ENCODE measurements at regions not wholly inside any gene's neighbourhood (a gene's known extent, or its start where the extent isn't known, plus 50 kb on each side); places are given as distances from the start of the nearest gene placed in this dataset.
A peak's percentile ranks its signal among the peaks of the same experiment; 100 is the strongest.
"Not testable (repeated sequence)": the region's sequence is repeated elsewhere in the genome, so short reads cannot be mapped to it uniquely, and the experiment has no call there.

DNA sequence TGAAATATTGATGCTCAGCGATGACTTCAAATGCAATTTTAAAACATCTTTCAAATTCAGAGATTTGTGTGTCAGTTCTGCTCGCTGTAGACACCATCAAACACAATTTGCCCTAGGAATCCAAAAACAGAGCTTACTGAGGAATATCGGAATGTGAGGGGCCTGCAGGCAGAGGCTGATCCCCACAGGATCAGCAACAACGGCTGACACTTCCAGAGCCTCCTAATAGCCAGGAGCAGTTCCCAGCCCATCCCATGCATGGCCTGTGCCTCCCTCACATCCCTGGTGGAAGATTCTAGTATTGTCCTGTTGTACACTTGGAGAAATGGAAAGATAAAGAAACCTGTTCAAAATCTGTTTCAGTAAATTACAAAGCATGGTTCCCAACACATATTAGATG, 129.7 kb upstream of the VWC2 start:
- DNase-seq (ENCODE audit: low spot score in 2 of 2) (no peak), FAIRE-seq (no peak)

- no peak for FAIRE-seq
- no peak for DNase-seq (ENCODE audit: low spot score in 2 of 2)
These were observed 128.9 kb upstream of the VWC2 start for GRCh38 chr7:49644396-49645166.

- DNase-seq (ENCODE audit: low spot score in 2 of 2) = no peak
- no peak for FAIRE-seq
These were observed 128.1 kb upstream of the VWC2 start for GRCh38 chr7:49645296-49645695.

- no peak for DNase-seq (ENCODE audit: low spot score in 2 of 2)
- no peak for FAIRE-seq
These were observed 113.2 kb upstream of the VWC2 start for GRCh38 chr7:49660170-49660783.

DNA sequence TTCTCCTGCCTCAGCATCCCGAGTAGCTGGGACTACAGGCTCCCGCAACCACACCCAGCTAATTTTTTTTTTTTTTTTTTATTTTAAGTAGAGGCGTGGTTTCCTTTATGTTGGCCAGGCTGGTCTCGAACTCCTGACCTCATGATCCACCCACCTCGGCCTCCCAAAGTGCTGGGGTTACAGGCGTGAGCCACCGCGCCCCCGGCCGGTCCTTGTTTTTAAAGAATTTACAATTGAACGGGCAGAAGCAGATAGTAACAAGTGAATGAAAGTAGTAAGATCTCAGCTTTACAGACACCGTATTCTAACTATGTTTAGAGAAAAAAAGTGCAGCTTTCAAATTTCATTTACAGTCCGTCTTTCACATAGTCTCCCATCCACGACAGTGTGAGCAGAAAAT, 112.5 kb upstream of the VWC2 start:
- no peak for FAIRE-seq
- DNase-seq (ENCODE audit: low spot score in 2 of 2) = no peak

DNA sequence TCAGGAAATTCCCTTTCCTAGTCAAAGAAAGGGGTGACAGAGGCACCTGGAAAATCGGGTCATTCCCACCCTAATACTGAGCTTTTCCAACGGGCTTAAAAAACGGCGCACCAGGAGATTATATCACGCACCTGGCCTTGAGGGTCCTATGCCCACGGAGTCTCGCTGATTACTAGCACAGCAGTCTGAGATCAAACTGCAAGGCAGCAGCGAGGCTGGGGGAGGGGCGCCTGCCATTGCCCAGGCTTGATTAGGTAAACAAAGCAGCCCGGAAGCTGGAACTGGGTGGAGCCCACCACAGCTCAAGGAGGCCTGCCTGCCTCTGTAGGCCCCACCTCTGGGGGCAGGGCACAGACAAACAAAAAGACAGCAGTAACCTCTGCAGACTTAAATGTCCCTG, 107.5 kb upstream of the VWC2 start:
- DNase-seq (ENCODE audit: low spot score in 2 of 2); FAIRE-seq: not testable (repeated sequence)

- FAIRE-seq = no peak
These were observed 106.7 kb upstream of the VWC2 start for GRCh38 chr7:49666764-49667163.

GRCh38 chr7:49669285-49669684, 104.2 kb upstream of the VWC2 start:
- FAIRE-seq (no peak), DNase-seq (ENCODE audit: low spot score in 2 of 2) (peak in 1 of 2 donors; percentile 12)

More at GRCh38 chr7:49666764-49667163, 106.7 kb upstream of the VWC2 start:
- no peak for DNase-seq (ENCODE audit: low spot score in 2 of 2)

GRCh38 chr7:49669692-49670260, 103.7 kb upstream of the VWC2 start:
- FAIRE-seq (no peak), DNase-seq (ENCODE audit: low spot score in 2 of 2) (peak in 1 of 2 donors; percentile 14)

GRCh38 chr7:49670991-49671390, 102.4 kb upstream of the VWC2 start:
- no peak for DNase-seq (ENCODE audit: low spot score in 2 of 2)
- no peak for FAIRE-seq

DNA sequence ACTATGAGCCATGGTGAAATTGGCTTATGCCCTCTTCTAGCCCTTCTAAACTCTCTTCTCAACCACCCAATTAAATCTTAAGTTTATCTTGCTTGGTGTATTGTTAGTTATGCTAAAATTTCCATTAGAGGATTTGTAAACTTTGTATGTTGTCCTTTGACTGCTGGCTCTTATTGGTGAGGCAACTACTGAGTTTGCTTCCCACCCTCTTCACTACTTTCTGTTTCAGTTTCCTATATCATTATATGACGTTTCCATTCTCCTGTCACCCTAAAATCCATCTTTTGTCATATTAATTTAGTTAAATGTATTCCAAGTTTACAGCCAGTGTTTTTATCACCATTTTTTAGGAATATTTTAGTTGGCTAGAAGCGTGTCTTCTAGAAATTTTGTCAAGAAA, 80.9 kb upstream of the VWC2 start:
- FAIRE-seq (no peak), DNase-seq (ENCODE audit: low spot score in 2 of 2) (no peak)

DNA sequence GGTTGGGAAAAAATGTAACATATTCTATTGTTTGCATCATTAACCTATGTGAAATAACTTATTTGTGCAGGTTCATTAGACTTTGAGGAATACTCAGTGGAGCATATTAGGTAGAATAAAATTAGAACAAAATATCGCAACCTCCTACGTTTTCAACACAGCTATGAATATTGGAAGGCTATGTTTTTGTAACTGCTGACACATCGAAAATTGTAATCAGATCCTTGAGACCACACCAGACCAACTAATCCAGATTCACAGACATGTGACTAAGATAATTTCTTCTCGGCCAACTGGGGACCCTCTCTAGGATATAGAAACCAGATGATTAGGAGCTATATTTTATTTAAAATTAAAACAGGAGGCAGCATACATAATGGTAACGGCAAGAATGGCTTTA, 77.5 kb upstream of the VWC2 start:
- FAIRE-seq = no peak

GRCh38 chr7:49700841-49701240, 72.6 kb upstream of the VWC2 start:
- FAIRE-seq (no peak), DNase-seq (ENCODE audit: low spot score in 2 of 2) (no peak)

More for the DNA sequence above, 77.5 kb upstream of the VWC2 start:
- DNase-seq (ENCODE audit: low spot score in 2 of 2) = no peak

DNA sequence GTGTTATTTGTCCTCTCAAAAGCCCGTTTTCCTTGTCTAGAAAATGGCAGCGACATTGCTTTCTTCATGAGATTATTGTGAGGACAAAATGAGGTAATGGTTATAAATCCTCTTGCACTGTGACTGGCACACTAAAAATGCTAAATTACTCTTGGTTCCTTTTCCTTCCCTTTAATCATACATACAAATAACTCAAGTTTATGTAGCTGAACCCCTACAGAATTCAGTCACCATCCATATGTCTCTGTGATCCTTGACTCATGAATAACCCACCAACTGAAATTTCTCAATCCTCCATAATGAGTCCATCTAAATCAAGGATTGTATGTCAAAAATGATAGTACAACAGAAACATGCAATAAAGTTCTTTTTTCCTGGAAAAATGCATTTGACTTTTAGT, 71.3 kb upstream of the VWC2 start:
- DNase-seq (ENCODE audit: low spot score in 2 of 2) (no peak), FAIRE-seq (no peak)

- DNase-seq (ENCODE audit: low spot score in 2 of 2) (no peak), FAIRE-seq (no peak)
These were observed 70.1 kb upstream of the VWC2 start for GRCh38 chr7:49703337-49703736.

GRCh38 chr7:49703881-49704280, 69.6 kb upstream of the VWC2 start:
- FAIRE-seq (no peak), DNase-seq (ENCODE audit: low spot score in 2 of 2) (no peak)

DNA sequence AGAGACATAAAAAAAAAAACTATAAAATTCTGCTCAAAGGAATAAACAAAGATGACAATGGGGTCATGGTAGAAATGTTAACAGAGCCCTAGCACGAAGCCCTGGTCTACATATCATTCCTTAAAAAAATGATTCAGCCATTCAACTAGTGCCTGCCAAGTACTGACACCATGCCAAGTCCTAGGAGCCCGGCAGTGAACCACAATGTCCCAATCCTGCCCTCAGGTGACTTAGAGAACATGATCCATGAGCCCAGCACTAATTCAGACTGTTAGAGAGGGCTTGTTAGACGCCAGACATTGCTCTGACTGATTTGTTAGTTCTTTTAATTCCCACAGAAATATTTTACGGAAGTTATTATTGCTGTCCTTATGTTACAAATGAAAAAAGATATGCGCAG, 67.3 kb upstream of the VWC2 start:
- FAIRE-seq (no peak), DNase-seq (ENCODE audit: low spot score in 2 of 2) (no peak)

DNA sequence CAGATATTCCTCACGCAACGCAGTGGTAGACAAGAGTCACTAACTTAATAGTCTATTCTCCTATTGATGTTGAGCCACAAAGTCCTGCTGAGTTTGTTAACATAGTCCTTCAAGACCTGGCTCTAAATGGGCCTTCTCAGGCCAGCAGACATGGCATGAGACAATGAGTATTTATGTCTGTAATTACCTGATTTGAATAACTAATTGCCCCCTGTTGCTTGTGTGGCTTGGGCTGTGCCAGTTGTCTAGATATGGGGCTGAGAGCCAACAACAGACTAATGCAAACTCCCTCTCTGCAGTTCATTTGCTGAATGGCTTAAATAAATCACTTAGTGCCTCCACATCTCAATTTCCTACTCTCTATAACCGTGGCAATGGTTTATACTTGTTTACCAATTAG, 65.5 kb upstream of the VWC2 start:
- DNase-seq (ENCODE audit: low spot score in 2 of 2) (no peak), FAIRE-seq (no peak)

DNA sequence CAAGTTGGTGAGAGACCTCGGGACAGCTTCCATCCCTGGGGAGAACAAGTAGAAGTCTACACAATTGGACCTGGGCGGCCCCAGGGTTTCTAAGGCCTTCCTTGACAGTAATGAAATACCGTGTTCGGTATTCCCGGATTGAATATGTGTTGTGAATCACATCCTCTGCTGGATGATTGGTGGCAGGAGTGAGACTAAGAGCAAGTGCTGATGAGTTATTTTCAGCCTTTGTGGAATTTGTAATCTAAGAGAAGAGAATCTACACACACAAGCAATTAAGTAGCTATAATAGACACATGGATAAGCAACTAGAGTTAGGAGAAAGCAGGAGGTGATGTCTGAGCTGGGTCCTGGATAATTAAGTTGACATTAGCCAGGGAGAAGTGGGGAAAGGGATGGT, 64.8 kb upstream of the VWC2 start:
- no peak for DNase-seq (ENCODE audit: low spot score in 2 of 2)
- no peak for FAIRE-seq

DNA sequence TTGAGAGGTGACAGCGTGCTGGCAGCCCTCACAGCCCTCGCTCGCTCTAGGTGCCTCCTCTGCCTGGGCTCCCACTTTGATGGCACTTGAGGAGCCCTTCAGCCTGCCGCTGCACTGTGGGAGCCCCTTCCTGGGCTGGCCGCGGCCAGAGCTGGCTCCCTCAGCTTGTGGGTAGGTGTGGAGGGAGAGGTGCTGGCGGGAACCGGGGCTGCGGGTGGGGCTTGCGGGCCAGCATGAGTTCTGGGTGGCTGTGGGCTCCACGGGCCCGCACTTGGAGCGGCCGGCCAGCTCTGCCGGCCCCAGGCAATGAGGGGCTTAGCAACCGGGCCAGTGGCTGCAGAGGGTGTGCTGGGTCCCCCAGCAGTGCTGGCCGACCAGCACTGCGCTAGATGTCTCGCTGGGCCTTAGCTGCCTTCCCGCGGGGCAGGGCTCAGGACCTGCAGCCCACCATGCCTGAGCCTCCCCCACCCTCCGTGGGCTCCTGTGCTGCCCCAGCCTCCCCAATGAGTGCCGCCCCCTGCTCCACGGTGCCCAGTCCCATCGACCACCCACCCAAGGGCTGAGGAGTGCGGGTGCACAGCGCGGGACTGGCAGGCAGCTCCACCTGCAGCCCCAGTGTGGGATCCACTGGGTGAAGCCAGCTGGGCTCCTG, 62.2 kb upstream of the VWC2 start:
- not testable (repeated sequence) for FAIRE-seq

GRCh38 chr7:49714182-49714581, 59.3 kb upstream of the VWC2 start:
- FAIRE-seq = no peak

More for the DNA sequence above, 62.2 kb upstream of the VWC2 start:
- not testable (repeated sequence) for DNase-seq (ENCODE audit: low spot score in 2 of 2)

More at GRCh38 chr7:49714182-49714581, 59.3 kb upstream of the VWC2 start:
- DNase-seq (ENCODE audit: low spot score in 2 of 2) = no peak
